SHP77 (cell line): ENCODE measurements at regions not wholly inside any gene's neighbourhood (a gene's known extent, or its start where the extent isn't known, plus 50 kb on each side); places are given as distances from the start of the nearest gene placed in this dataset.
"Not testable (repeated sequence)": the region's sequence is repeated elsewhere in the genome, so short reads cannot be mapped to it uniquely, and the experiment has no call there.

Experiments used
- DNase-seq, 2 experiments: peaks; one replicate each; lab custom pipeline; 2025; lab: John Stamatoyannopoulos, UW

- no peak for DNase-seq
Observed at GRCh38 chr2:199569336-199569735, 111.6 kb upstream of the SATB2 start.

DNA sequence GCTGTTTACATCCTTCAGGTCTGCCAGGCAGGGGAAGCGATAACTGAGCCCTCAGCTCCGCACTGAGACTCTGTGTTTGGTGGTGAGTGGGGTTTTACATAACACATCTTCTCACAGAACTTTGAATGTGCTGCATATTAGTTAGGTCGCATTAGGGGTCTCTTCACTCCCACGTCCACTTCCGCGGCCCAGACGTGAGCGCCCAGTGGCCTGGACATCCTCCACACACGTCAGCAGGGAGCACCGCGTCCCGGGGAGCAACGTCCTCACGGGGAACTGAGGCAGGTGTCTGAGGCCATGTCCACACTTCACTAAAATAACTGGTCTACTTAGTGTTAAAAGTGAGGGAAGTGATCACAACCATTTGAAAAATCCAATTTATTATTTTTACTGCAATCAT lies 100.4 kb upstream of the SATB2 start:
- DNase-seq = no peak

DNA sequence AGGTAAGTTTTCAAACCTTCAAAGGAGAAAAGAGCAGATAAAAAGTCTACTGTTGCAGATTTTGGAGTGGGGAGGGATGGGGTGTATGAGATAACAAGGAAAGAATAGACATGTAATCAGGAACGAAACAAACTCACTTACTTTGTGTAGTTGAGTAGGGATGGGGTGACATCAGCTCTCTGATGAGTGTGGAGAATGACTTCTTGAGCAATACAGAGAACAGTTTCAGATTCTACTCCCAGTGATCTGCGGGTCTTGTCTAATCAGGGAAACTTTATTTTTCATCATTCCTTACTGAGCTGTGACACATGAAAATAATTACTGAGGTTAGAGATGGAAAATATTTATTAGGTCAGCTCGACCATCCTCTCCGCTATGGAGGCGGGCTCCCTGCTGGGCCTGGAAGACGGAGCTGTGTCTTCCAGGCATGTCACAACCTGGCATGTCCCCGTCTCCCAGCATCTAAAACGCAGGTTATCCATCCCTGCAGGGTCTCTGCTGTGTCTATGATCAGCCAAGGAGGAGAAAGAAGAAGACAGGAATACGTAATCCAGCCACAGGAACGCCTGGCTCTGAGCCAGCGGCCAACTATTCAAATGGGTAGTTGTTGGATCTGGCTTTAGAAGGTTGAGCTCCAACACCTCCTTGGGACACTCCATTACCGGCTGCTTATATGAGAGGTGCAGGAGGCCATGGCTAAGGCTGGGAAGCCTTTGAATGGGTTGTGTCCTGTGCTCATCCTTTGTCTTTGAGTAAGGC lies 99.0 kb upstream of the SATB2 start:
- DNase-seq = no peak

- no peak for DNase-seq
Observed at GRCh38 chr2:199554026-199554425, 96.3 kb upstream of the SATB2 start.

- DNase-seq = no peak
Observed at GRCh38 chr2:199552141-199552540, 94.4 kb upstream of the SATB2 start.

GRCh38 chr2:199543606-199544172 lies 86.0 kb upstream of the SATB2 start:
- no peak for DNase-seq

GRCh38 chr2:199535445-199536177 lies 77.9 kb upstream of the SATB2 start:
- no peak for DNase-seq

- not testable (repeated sequence) for DNase-seq
Observed at GRCh38 chr2:199533873-199534272, 76.1 kb upstream of the SATB2 start.

DNA sequence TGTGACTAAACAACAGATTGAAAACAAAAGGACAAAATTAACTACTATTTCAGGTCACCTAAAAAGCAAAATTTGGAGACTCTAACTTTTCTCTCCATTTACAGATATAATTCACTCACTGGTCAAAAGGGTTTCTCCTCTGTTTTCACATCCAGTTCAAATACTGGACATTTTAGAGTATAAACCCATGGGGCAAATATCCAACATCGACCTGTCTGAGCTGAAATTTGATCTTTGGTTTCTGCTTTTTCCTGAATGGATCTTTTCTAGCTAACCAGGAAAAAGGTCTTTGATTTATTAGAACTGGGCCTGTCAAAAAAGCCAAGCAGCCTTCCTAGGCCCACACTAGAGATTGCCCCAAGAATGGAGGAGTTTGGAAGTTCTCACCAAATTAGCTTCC lies 69.3 kb upstream of the SATB2 start:
- DNase-seq = no peak

- DNase-seq = no peak
Observed at GRCh38 chr2:199524689-199525574, 67.2 kb upstream of the SATB2 start.

DNA sequence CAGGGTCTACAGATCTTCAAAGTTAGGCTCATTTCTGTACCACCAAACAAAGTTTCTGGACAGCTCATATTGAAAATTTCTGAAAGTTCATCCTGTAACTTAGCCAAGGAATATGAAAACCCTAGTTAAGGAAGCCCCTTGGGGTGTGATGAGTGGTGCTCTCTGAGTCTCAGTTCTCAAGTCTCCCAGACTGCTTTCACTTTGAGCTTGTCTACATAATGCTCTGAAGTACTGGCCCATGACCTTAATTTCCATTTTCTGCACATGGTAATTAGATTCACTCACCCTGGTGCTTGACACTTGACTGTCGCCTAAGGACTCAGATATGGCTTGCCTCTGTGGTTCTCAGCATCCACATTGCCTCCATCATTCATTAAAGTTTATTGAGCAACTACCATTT lies 51.7 kb upstream of the SATB2 start:
- DNase-seq = no peak
